Panc1 (cell line): ENCODE measurements at regions not wholly inside any gene's neighbourhood (a gene's known extent, or its start where the extent isn't known, plus 50 kb on each side); places are given as distances from the start of the nearest gene placed in this dataset.

Experiments used
- ATAC-seq: fragments of 200-7000 bp; cut with Tn5 transposase; 2 replicates; pipeline ENCODE4 v1.9.1; 2020; ENCODE audit warnings: mild to moderate bottlenecking, moderate library complexity
- BruUV-seq: library from RNA; stranded (reverse); fragments of 400-500 nt; replicated peaks from 2 replicates; lab custom pipeline; 2021; lab: Mats Ljungman, UMichigan
- CTCF ChIA-PET: fragments of 300-600 bp; sonication (Branson Sonifier 250); formaldehyde crosslinking; loops from one replicate; lab custom pipeline; 2022; ENCODE audit warnings: antibody characterized with exemption; lab: Charles Lee
- POLR2A ChIA-PET: fragments of 300-600 bp; sonication (Branson Sonifier 250); formaldehyde crosslinking; loops from one replicate; lab custom pipeline; 2022; ENCODE audit warnings: antibody characterized with exemption; lab: Charles Lee
- DNase-seq: peaks from one replicate; pipeline ENCODE4 v3.0.0-alpha.2; 2010; ENCODE audit warnings: low read depth, low spot score
- H3K27ac ChIP-seq: 2 replicates; pipeline ENCODE4 v1.5.1; 2011; ENCODE audit warnings: mild to moderate bottlenecking, low read length, inconsistent platforms
- H3K27me3 ChIP-seq: fragments of 200-500 bp; sonication (Bioruptor generic); 2 replicates; pipeline ENCODE4 v1.6.0; 2014; ENCODE audit warnings: low read length, inconsistent platforms; ENCODE audit not compliant: control insufficient read depth, insufficient read depth
- H3K36me3 ChIP-seq: fragments of 200-500 bp; sonication (Bioruptor generic); 2 replicates; pipeline ENCODE4 v1.5.1; 2014; ENCODE audit warnings: inconsistent platforms, mild to moderate bottlenecking, low read length, moderate library complexity; ENCODE audit not compliant: control insufficient read depth, insufficient read depth
- H3K4me1 ChIP-seq: 2 replicates; pipeline ENCODE4 v1.5.1; 2011; ENCODE audit warnings: inconsistent platforms, mild to moderate bottlenecking, low read length, moderate library complexity; ENCODE audit not compliant: control insufficient read depth, insufficient read depth
- H3K4me3 ChIP-seq, 2 experiments: 2 replicates each; pipeline ENCODE4 v1.5.1; 2011 to 2012; ENCODE audit warnings: low read depth in 2 of 2, low read length in 2 of 2, mild to moderate bottlenecking in 2 of 2, inconsistent platforms in 1 of 2, moderate library complexity in 1 of 2
- H3K9me3 ChIP-seq: fragments of 200-500 bp; sonication (Bioruptor generic); 2 replicates; pipeline ENCODE4 v1.5.1; 2014; ENCODE audit warnings: low read depth, mild to moderate bottlenecking, inconsistent platforms, low read length, moderate library complexity; ENCODE audit not compliant: control insufficient read depth, insufficient read depth
- POLR2AphosphoS5 ChIP-seq: IDR thresholded peaks from 2 replicates; pipeline ENCODE4 v1.6.1; 2012; ENCODE audit warnings: mild to moderate bottlenecking, low read depth, low read length, moderate library complexity
- REST ChIP-seq, 2 experiments: IDR thresholded peaks; 2 replicates each; pipeline ENCODE4 v1.6.1; 2011 to 2012; ENCODE audit warnings: low read depth in 2 of 2, control low read depth in 1 of 2, low read length in 1 of 2, mild to moderate bottlenecking in 1 of 2, moderate library complexity in 1 of 2; ENCODE audit not compliant: insufficient read depth in 1 of 2
- SIN3A ChIP-seq: IDR thresholded peaks from 2 replicates; pipeline ENCODE4 v1.6.1; 2012; ENCODE audit warnings: low read depth, mild to moderate bottlenecking, low read length, moderate library complexity, borderline replicate concordance; ENCODE audit not compliant: insufficient read depth
- TCF7L2 ChIP-seq: IDR thresholded peaks from 2 replicates; pipeline ENCODE4 v1.6.1; 2011; ENCODE audit warnings: mild to moderate bottlenecking, low read depth, low read length, inconsistent platforms
- in situ Hi-C: cut with HindIII; loops from 2 replicates; pipeline ENCODE4 v1.10.0; 2016; ENCODE audit warnings: low sequenced_read_pairs, low pct_unique_long_range_greater_than_20kb
- intact Hi-C: fragments of 100-400 bp; cut with micrococcal nuclease; formaldehyde crosslinking; loops from one replicate; pipeline ENCODE4 v1.10.0; 2022; ENCODE audit not compliant: unreplicated experiment
- TF ChIP-seq, protein P1 (sequence below): fragments of 450-650 bp; IDR thresholded peaks from 2 replicates; pipeline ENCODE4 v1.5.1; 2017; ENCODE audit warnings: mild to moderate bottlenecking

DNA sequence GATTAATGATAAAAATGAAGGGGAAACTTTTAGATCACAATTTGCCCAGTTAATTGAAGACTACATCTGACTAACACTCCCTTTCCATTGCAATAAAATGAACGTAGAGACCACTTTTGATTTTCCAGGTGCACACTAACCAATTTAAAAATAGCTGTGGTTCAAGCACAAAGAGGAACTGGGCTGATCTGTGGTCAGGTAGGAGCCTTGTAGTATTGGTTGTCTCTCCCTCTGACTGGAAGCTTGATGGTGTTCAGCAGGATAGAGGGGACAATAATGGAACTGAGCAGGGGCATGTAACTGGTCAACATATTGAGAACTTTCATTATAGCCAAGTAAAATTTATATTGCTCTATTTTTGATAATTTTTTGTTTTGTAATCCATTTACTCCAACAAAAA, 886.8 kb upstream of the SEMA6A start:
- no peak for TF ChIP-seq SIN3A
- no peak for TF ChIP-seq TCF7L2
- TF ChIP-seq POLR2AphosphoS5: no peak
- TF ChIP-seq, protein P1, sequence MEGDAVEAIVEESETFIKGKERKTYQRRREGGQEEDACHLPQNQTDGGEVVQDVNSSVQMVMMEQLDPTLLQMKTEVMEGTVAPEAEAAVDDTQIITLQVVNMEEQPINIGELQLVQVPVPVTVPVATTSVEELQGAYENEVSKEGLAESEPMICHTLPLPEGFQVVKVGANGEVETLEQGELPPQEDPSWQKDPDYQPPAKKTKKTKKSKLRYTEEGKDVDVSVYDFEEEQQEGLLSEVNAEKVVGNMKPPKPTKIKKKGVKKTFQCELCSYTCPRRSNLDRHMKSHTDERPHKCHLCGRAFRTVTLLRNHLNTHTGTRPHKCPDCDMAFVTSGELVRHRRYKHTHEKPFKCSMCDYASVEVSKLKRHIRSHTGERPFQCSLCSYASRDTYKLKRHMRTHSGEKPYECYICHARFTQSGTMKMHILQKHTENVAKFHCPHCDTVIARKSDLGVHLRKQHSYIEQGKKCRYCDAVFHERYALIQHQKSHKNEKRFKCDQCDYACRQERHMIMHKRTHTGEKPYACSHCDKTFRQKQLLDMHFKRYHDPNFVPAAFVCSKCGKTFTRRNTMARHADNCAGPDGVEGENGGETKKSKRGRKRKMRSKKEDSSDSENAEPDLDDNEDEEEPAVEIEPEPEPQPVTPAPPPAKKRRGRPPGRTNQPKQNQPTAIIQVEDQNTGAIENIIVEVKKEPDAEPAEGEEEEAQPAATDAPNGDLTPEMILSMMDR: no peak
- TF ChIP-seq REST (IDR thresholded peaks at IDR 0.05; ENCODE audit: insufficient read depth in 1 of 2, low read depth in 2 of 2, low read length in 1 of 2): no peak
- ChIA-PET CTCF (no interaction called here), POLR2A (no interaction called here)
- ATAC-seq: no peak
- no peaks in the 10 kb centered on the region for H3K4me1 ChIP-seq
- no peak overlapping the region for H3K27ac ChIP-seq
- no peak overlapping the region for H3K4me3 ChIP-seq
- H3K27me3 ChIP-seq: no peaks in the 10 kb centered on the region
- no peak for DNase-seq
- H3K9me3 ChIP-seq: no peaks in the 10 kb centered on the region
- in situ Hi-C loops (no loop called here), intact Hi-C loops (no loop called here)
- BruUV-seq: no TSS peak
- no peaks in the 10 kb centered on the region for H3K36me3 ChIP-seq

GRCh38 chr5:117457656-117458055, 883.0 kb upstream of the SEMA6A start:
- ATAC-seq: no peak
- DNase-seq: no peak
- ChIA-PET POLR2A (no interaction called here), CTCF (no interaction called here)
- no peaks in the 10 kb centered on the region for H3K27me3 ChIP-seq
- no peaks in the 10 kb centered on the region for H3K4me1 ChIP-seq
- no peak overlapping the region for H3K27ac ChIP-seq
- intact Hi-C loops: no loop called here
- no peak overlapping the region for H3K4me3 ChIP-seq
- in situ Hi-C loops: no loop called here
- no peak for TF ChIP-seq TCF7L2
- TF ChIP-seq POLR2AphosphoS5: no peak
- TF ChIP-seq, protein P1: no peak
- no peak for TF ChIP-seq REST (IDR thresholded peaks at IDR 0.05; ENCODE audit: insufficient read depth in 1 of 2, low read depth in 2 of 2, low read length in 1 of 2)
- TF ChIP-seq SIN3A: no peak
- H3K9me3 ChIP-seq: no peaks in the 10 kb centered on the region
- H3K36me3 ChIP-seq: no peaks in the 10 kb centered on the region
- no TSS peak for BruUV-seq
